ENCODE measurements at regions not wholly inside any gene's neighbourhood (a gene's known extent, or its start where the extent isn't known, plus 50 kb on each side); places are given as distances from the start of the nearest gene placed in this dataset.

- WGBS (ENCODE audit: insufficient coverage, low lambda C conversion rate), result no CpG with 5 or more reads among the region's 29 CpGs
- Histone ChIP-seq H3K27me3 (ENCODE audit: control insufficient read depth, insufficient read depth, low read length) (no peaks in the 10 kb centered on the region), H3K36me3 (ENCODE audit: control insufficient read depth, insufficient read depth, low read length) (no peaks in the 10 kb centered on the region), H3K27ac (ENCODE audit: low read length) (no peak overlapping the region), H3K4me1 (ENCODE audit: control insufficient read depth, insufficient read depth, low read length) (no peaks in the 10 kb centered on the region), H3K4me3 (ENCODE audit: low read length) (no peak overlapping the region), H3K9me3 (ENCODE audit: control insufficient read depth, low read depth, low read length) (no peaks in the 10 kb centered on the region)
- no peak for DNase-seq
These were observed 187.6 kb upstream of the SHH start for GRCh38 chr7:155999631-156000489.

GRCh38 chr7:155998766-155999630 is 186.7 kb upstream of the SHH start:
- Histone ChIP-seq H3K4me1 (ENCODE audit: control insufficient read depth, insufficient read depth, low read length) (no peaks in the 10 kb centered on the region), H3K27me3 (ENCODE audit: control insufficient read depth, insufficient read depth, low read length) (no peaks in the 10 kb centered on the region), H3K27ac (ENCODE audit: low read length) (no peak overlapping the region), H3K4me3 (ENCODE audit: low read length) (no peak overlapping the region), H3K9me3 (ENCODE audit: control insufficient read depth, low read depth, low read length) (no peaks in the 10 kb centered on the region), H3K36me3 (ENCODE audit: control insufficient read depth, insufficient read depth, low read length) (no peaks in the 10 kb centered on the region)
- no CpG with 5 or more reads among the region's 25 CpGs for WGBS (ENCODE audit: insufficient coverage, low lambda C conversion rate)
- DNase-seq, result no peak

GRCh38 chr7:155998328-155998691 is 186.0 kb upstream of the SHH start:
- H3K36me3 ChIP-seq (ENCODE audit: control insufficient read depth, insufficient read depth, low read length), result no peaks in the 10 kb centered on the region
- no peak overlapping the region for H3K4me3 ChIP-seq (ENCODE audit: low read length)
- H3K27ac ChIP-seq (ENCODE audit: low read length), result no peak overlapping the region
- WGBS (ENCODE audit: insufficient coverage, low lambda C conversion rate), result no CpG with 5 or more reads among the region's 23 CpGs
- no peak for DNase-seq
- H3K27me3 ChIP-seq (ENCODE audit: control insufficient read depth, insufficient read depth, low read length), result no peaks in the 10 kb centered on the region
- H3K9me3 ChIP-seq (ENCODE audit: control insufficient read depth, low read depth, low read length), result no peaks in the 10 kb centered on the region
- H3K4me1 ChIP-seq (ENCODE audit: control insufficient read depth, insufficient read depth, low read length), result no peaks in the 10 kb centered on the region

GRCh38 chr7:155997431-155998327 is 185.4 kb upstream of the SHH start:
- WGBS (ENCODE audit: insufficient coverage, low lambda C conversion rate), result no CpG with 5 or more reads among the region's 35 CpGs
- no peak overlapping the region for H3K27ac ChIP-seq (ENCODE audit: low read length)
- no peak for DNase-seq
- no peaks in the 10 kb centered on the region for H3K27me3 ChIP-seq (ENCODE audit: control insufficient read depth, insufficient read depth, low read length)
- H3K4me1 ChIP-seq (ENCODE audit: control insufficient read depth, insufficient read depth, low read length), result no peaks in the 10 kb centered on the region
- no peaks in the 10 kb centered on the region for H3K36me3 ChIP-seq (ENCODE audit: control insufficient read depth, insufficient read depth, low read length)
- no peaks in the 10 kb centered on the region for H3K9me3 ChIP-seq (ENCODE audit: control insufficient read depth, low read depth, low read length)
- no peak overlapping the region for H3K4me3 ChIP-seq (ENCODE audit: low read length)

GRCh38 chr7:155996718-155997280 is 184.5 kb upstream of the SHH start:
- Histone ChIP-seq H3K9me3 (ENCODE audit: control insufficient read depth, low read depth, low read length) (no peaks in the 10 kb centered on the region), H3K36me3 (ENCODE audit: control insufficient read depth, insufficient read depth, low read length) (no peaks in the 10 kb centered on the region), H3K4me1 (ENCODE audit: control insufficient read depth, insufficient read depth, low read length) (no peaks in the 10 kb centered on the region), H3K4me3 (ENCODE audit: low read length) (no peak overlapping the region), H3K27ac (ENCODE audit: low read length) (no peak overlapping the region), H3K27me3 (ENCODE audit: control insufficient read depth, insufficient read depth, low read length) (no peaks in the 10 kb centered on the region)
- 60% methylated on average over 1 of the region's 12 CpGs for WGBS (ENCODE audit: insufficient coverage, low lambda C conversion rate)
- DNase-seq, result no peak

GRCh38 chr7:155995183-155995612 is 182.9 kb upstream of the SHH start:
- Histone ChIP-seq H3K4me3 (ENCODE audit: low read length) (no peak overlapping the region), H3K36me3 (ENCODE audit: control insufficient read depth, insufficient read depth, low read length) (no peaks in the 10 kb centered on the region), H3K27me3 (ENCODE audit: control insufficient read depth, insufficient read depth, low read length) (no peaks in the 10 kb centered on the region), H3K4me1 (ENCODE audit: control insufficient read depth, insufficient read depth, low read length) (no peaks in the 10 kb centered on the region), H3K27ac (ENCODE audit: low read length) (no peak overlapping the region), H3K9me3 (ENCODE audit: control insufficient read depth, low read depth, low read length) (no peaks in the 10 kb centered on the region)
- WGBS (ENCODE audit: insufficient coverage, low lambda C conversion rate), result no CpG with 5 or more reads among the region's 11 CpGs
- no peak for DNase-seq

- no peak overlapping the region for H3K4me3 ChIP-seq (ENCODE audit: low read length)
- no peaks in the 10 kb centered on the region for H3K27me3 ChIP-seq (ENCODE audit: control insufficient read depth, insufficient read depth, low read length)
- H3K9me3 ChIP-seq (ENCODE audit: control insufficient read depth, low read depth, low read length), result peaks cover 3% of the 10 kb centered on the region
- no peaks in the 10 kb centered on the region for H3K4me1 ChIP-seq (ENCODE audit: control insufficient read depth, insufficient read depth, low read length)
- H3K27ac ChIP-seq (ENCODE audit: low read length), result no peak overlapping the region
- no CpG with 5 or more reads among the region's 6 CpGs for WGBS (ENCODE audit: insufficient coverage, low lambda C conversion rate)
- DNase-seq, result no peak
- H3K36me3 ChIP-seq (ENCODE audit: control insufficient read depth, insufficient read depth, low read length), result no peaks in the 10 kb centered on the region
These were observed 182.1 kb upstream of the SHH start for GRCh38 chr7:155994279-155994811.

- DNase-seq, result no peak
- WGBS (ENCODE audit: insufficient coverage, low lambda C conversion rate), result no CpG with 5 or more reads among the region's 25 CpGs
- peaks cover 3% of the 10 kb centered on the region for H3K9me3 ChIP-seq (ENCODE audit: control insufficient read depth, low read depth, low read length)
- no peak overlapping the region for H3K4me3 ChIP-seq (ENCODE audit: low read length)
- no peaks in the 10 kb centered on the region for H3K4me1 ChIP-seq (ENCODE audit: control insufficient read depth, insufficient read depth, low read length)
- H3K27ac ChIP-seq (ENCODE audit: low read length), result no peak overlapping the region
- H3K27me3 ChIP-seq (ENCODE audit: control insufficient read depth, insufficient read depth, low read length), result no peaks in the 10 kb centered on the region
- H3K36me3 ChIP-seq (ENCODE audit: control insufficient read depth, insufficient read depth, low read length), result no peaks in the 10 kb centered on the region
These were observed 181.4 kb upstream of the SHH start for GRCh38 chr7:155993420-155994278.

- Histone ChIP-seq H3K4me1 (ENCODE audit: control insufficient read depth, insufficient read depth, low read length) (no peaks in the 10 kb centered on the region), H3K27ac (ENCODE audit: low read length) (no peak overlapping the region), H3K9me3 (ENCODE audit: control insufficient read depth, low read depth, low read length) (peaks cover 3% of the 10 kb centered on the region), H3K36me3 (ENCODE audit: control insufficient read depth, insufficient read depth, low read length) (no peaks in the 10 kb centered on the region), H3K27me3 (ENCODE audit: control insufficient read depth, insufficient read depth, low read length) (no peaks in the 10 kb centered on the region), H3K4me3 (ENCODE audit: low read length) (no peak overlapping the region)
- WGBS (ENCODE audit: insufficient coverage, low lambda C conversion rate), result no CpG with 5 or more reads among the region's 9 CpGs
- DNase-seq, result no peak
These were observed 180.7 kb upstream of the SHH start for GRCh38 chr7:155992974-155993373.
